IMR-90 (cell line): ENCODE measurements at regions not wholly inside any gene's neighbourhood (a gene's known extent, or its start where the extent isn't known, plus 50 kb on each side); places are given as distances from the start of the nearest gene placed in this dataset.

Experiments
- CTCF ChIP-seq: conservative IDR thresholded peaks from 2 replicates; pipeline ENCODE4 v1.5.1; 2012; ENCODE audit warnings: mild to moderate bottlenecking, low read depth, low read length, improper control_type of control experiment
- ELK1 ChIP-seq: fragments of 150-350 bp; IDR thresholded peaks from 2 replicates; pipeline ENCODE4 v1.6.1; 2016; ENCODE audit warnings: low read depth, mild to moderate bottlenecking, low read length, moderate library complexity, borderline replicate concordance
- MAFK ChIP-seq: IDR thresholded peaks from 2 replicates; pipeline ENCODE4 v1.6.1; 2012; ENCODE audit warnings: low read depth, low read length, improper control_type of control experiment
- MAZ ChIP-seq: IDR thresholded peaks from 2 replicates; pipeline ENCODE4 v1.6.1; 2012; ENCODE audit warnings: low read depth, mild to moderate bottlenecking, low read length, improper control_type of control experiment, moderate library complexity, borderline replicate concordance
- MXI1 ChIP-seq: IDR thresholded peaks from 2 replicates; pipeline ENCODE4 v1.6.1; 2012; ENCODE audit warnings: low read depth, mild to moderate bottlenecking, low read length, moderate library complexity, borderline replicate concordance
- POLR2A ChIP-seq: IDR thresholded peaks from 2 replicates; pipeline ENCODE4 v1.6.1; 2012; ENCODE audit warnings: mild to moderate bottlenecking, low read depth, low read length
- RAD21 ChIP-seq: IDR thresholded peaks from 2 replicates; pipeline ENCODE4 v1.6.1; 2012; ENCODE audit warnings: low read length, improper control_type of control experiment
- RFX5 ChIP-seq: IDR thresholded peaks from 2 replicates; pipeline ENCODE4 v1.8.0; 2012; ENCODE audit warnings: low read depth, mild to moderate bottlenecking, low read length, moderate library complexity
- USF2 ChIP-seq: fragments of 150-350 bp; IDR thresholded peaks from 2 replicates; pipeline ENCODE4 v1.6.1; 2017; ENCODE audit warnings: mild to moderate bottlenecking, antibody characterized with exemption, low read length, low read depth

- no peak for TF ChIP-seq CTCF
- no peak for TF ChIP-seq POLR2A
- TF ChIP-seq RAD21, result no peak
- no peak for TF ChIP-seq RFX5
- no peak for TF ChIP-seq ELK1
- no peak for TF ChIP-seq MAFK
- TF ChIP-seq MXI1, result no peak
- no peak for TF ChIP-seq MAZ
- no peak for TF ChIP-seq USF2
These were observed 289.0 kb upstream of the DAB1 start for GRCh38 chr1:57712846-57713245.
